ENCODE measurements at regions not wholly inside any gene's neighbourhood (a gene's known extent, or its start where the extent isn't known, plus 50 kb on each side); places are given as distances from the start of the nearest gene placed in this dataset.

DNA sequence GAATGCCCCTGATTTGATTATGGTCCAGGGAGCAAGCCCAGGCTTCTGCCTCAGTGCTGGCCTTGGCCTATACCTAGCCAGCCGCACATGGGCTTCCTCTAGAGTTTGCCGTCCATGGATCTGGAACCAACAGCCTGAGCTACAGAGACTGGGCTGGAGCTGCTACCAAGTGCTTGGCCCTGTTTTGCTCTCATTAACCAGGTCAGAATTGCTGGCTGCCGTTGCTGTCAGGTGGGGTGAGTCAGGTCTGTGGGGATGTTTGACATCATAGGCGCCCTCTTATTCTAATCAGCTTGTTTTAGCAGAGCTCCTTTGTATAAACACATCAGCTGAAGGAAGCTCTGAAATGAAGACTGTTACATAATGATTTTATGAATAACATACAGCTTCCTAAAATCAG, 83.1 kb upstream of the PHACTR2 start:
- no peak for DNase-seq (ENCODE audit: low read depth in 3 of 3)

- DNase-seq (ENCODE audit: low read depth in 3 of 3), result no peak
Observed at GRCh38 chr6:143592335-143592734, 80.8 kb upstream of the FUCA2 start.

GRCh38 chr6:143591441-143591840, 79.9 kb upstream of the FUCA2 start:
- DNase-seq (ENCODE audit: low read depth in 3 of 3), result no peak

DNA sequence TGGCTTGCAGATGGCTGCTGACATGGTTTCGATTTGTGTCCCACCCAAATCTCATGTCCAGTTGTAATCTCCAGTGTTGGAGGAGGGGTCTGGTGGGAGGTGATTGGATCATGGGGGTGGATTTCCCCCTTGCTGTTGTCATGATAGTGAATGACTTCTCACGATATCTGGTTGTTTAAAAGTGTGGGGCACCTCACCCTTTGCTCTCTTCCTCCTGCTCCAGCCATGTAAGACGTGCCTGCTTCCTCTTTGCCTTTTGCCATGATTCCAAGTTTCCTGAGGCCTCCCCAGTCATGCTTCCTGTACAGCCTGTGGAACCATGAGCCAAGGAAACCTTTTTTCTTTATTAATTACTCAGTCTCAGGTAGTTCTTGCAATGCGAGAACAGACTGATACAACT, 77.6 kb upstream of the FUCA2 start:
- DNase-seq (ENCODE audit: low read depth in 3 of 3), result no peak

GRCh38 chr6:143586557-143586956, 75.0 kb upstream of the FUCA2 start:
- no peak for DNase-seq (ENCODE audit: low read depth in 3 of 3)

DNA sequence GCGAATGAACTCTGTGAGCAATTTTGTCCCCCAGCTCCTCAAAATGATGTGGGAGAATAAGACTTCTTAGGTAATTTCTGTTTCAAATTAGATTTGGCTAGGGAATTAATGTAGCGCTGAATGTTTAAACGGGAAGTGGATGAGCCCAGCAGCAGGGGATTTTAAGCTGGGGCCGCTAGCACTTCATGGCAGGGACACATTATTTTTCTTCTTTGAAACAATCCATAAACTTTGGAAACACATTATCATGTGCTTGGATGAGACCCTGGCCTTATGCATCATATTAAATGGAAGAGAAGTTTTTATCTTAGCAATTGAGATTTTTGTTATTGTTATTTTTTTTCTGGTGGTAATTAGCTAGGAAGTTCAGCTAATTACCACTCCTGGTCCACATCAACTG, 74.2 kb upstream of the FUCA2 start:
- DNase-seq (ENCODE audit: low read depth in 3 of 3), result no peak

GRCh38 chr6:143585241-143585640, 73.7 kb upstream of the FUCA2 start:
- DNase-seq (ENCODE audit: low read depth in 3 of 3), result no peak

DNA sequence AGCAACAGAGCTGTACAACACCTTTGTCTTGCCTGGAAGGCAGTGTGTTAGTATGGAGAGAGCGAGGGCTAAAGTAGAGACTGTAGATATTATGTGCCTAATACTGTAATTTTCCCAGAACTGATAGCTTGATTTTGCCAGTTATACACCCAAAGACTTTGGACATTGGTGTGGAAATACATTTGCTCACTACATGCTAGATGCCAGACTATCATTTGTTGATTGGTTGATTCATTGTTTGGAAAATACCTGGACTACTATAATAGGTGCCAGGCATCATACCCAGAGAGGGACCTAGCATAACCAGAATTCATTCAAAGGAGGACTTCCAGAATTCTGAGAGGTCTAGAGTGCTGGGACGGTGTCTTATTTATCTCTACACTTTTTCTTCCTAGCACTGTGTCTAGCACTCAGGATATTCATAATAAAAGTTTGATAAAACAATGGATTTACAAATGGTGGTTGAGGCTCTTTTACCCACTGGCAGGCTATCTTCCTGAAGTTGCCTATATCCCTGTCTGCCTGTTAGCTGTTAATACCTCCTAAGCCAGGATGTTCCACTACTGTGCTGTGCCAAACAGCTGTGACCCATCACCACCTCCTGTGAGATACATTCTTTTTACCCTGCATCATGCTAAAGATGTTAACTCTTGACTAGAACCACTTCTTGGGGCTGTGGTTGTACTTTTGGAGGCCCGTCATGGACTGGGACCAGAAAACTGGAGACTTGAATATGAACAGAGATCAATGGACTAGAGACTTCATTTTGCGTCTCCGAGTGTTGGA, 72.2 kb upstream of the FUCA2 start:
- no peak for DNase-seq (ENCODE audit: low read depth in 3 of 3)

- no peak for DNase-seq (ENCODE audit: low read depth in 3 of 3)
Observed at GRCh38 chr6:143581835-143582480, 70.4 kb upstream of the FUCA2 start.

DNA sequence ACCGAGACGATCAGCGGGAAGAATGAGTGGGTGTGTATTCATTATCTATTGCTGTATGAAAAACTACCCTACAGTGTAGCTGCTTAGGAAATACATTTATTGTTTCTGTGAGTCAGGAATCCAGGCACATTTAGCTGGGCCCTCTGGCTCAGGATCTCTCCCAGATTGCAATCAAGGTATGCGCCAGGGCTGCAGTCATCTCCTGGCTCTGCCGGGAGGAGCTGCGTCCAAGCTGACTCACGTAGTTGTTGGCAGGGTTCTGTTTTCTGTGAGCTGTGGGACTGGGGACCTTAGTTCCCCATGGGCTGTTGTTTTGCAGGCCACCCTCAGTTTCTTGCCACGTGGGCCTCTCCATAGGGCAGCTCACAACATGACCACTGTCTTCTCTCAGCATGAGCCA, 68.2 kb upstream of the FUCA2 start:
- no peak for DNase-seq (ENCODE audit: low read depth in 3 of 3)

- DNase-seq (ENCODE audit: low read depth in 3 of 3), result no peak
Observed at GRCh38 chr6:143578054-143578453, 66.5 kb upstream of the FUCA2 start.

DNA sequence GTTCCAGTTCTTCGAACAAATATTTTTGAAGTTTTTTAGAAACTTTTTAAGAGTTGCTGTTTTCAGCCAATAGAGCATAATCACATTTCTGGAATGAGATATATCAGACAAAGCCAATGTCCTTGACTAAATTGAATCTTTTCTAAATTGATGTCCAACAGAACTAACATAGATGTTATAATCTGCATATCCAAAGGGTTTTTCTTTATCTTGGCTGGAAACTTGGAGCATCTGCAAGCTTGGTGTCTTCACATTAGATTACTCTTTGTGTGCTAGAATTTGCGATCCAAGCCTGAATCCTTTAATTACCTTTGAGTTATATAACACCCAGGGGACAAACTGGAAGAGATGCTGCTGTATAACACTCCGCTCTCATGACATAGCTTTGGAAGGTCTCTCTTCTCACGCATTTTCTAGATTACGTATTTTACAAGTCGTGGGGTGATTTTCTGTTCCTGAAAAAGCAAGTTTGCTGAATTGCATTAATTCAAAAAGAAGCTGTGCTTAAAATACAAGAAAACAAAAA, 64.4 kb upstream of the FUCA2 start:
- no peak for DNase-seq (ENCODE audit: low read depth in 3 of 3)

- DNase-seq (ENCODE audit: low read depth in 3 of 3), result peak in 1 of 3 experiments; percentile 31
Observed at GRCh38 chr6:143575440-143575839, 63.9 kb upstream of the FUCA2 start.

DNA sequence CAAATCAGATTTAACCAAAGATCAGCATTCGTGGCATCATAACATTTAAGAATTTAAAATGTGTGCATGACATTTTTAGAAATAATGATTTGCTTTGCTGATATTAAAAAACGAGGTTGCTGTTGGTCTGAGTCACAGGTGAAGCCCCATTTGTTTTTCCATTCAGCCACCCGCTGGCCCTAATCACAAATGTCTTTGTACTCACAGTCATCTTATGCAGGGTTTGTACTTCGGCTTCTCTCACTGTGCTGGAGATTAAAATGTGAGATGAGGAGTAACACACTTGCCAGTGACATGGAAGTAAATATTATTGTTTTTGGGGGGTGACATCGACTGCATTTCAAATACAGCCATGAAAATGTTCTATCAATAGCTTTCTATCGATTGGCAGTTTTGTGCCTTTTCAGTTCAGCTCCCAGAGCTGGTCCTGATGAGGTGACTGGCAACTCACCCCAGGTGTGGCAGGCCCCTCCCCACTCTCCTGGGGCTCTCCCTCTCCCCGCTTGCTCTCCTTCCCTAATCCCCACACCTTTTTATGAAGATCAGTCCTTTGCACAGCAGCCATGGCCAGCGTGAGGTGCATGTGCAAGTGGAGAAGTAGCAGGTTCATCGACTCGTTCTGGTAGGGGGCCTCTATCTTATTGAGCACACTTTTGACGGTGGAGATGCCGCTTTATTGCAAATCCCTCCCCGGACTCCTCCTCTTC, 58.8 kb upstream of the FUCA2 start:
- DNase-seq (ENCODE audit: low read depth in 3 of 3), result no peak

DNA sequence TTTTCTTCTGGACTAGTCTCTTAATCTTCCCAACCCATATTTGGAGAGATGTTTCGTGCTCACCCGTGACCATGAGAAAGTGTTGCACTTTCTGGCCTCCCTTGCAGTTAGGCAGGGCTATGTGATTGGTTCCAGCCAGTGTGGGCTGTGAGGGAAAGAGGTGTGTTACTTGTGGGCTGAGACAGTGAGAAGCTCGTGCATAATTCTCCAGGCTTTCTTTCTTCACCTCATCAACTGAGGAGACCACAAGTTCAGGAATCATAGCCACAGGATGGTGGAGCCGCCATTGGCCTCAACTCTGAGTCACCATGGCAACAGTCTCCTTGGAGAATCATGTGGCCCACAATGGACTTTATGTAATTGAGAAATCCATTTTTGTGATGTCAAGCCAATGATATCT, 57.5 kb upstream of the FUCA2 start:
- DNase-seq (ENCODE audit: low read depth in 3 of 3), result no peak

DNA sequence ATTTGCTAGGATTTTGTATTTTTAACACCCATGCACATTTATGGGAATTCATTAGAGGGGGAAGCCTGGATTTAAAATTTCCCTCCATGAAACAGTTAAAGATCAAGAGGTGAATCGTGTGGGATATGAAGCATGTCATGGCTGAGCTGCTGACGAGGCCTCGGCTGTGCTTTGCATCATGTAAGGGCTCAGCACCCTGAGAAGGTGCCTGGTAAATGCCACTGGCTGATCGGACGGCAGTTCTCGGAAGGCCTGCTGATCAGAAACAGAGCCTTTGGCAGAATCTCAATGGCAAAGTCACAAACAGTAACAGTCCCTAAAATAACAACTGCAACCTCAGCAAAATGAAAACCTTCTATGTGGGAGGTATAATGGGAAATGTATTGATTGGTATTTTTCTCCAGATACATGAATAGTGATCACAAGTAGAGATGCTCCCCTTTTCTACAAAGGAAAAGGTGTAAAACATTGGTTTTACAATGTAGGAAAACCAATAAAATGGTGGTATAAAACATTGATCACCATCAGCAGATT, 53.0 kb upstream of the FUCA2 start:
- DNase-seq (ENCODE audit: low read depth in 3 of 3), result no peak

- no peak for DNase-seq (ENCODE audit: low read depth in 3 of 3)
Observed at GRCh38 chr6:143562143-143562542, 50.6 kb upstream of the FUCA2 start.

Data from stimulated activated CD4-positive, alpha-beta T cell treated with anti-CD3 and anti-CD28 coated beads, TNF-alpha, amount 100 ng/mL, for 4 hours (primary cell).